ENCODE measurements at regions not wholly inside any gene's neighbourhood (a gene's known extent, or its start where the extent isn't known, plus 50 kb on each side); places are given as distances from the start of the nearest gene placed in this dataset.

- Histone ChIP-seq H3K4me1 (replicated peaks) (no peaks in the 10 kb centered on the region), H3K27me3 (replicated peaks) (no peaks in the 10 kb centered on the region), H3K4me3 (no peak overlapping the region), H3K9me3 (replicated peaks) (no peaks in the 10 kb centered on the region), H3K27ac (no peak overlapping the region), H3K36me3 (no peaks in the 10 kb centered on the region)
- DNase-seq (ENCODE audit: low read depth in 1 of 2, low spot score in 2 of 2): no peak
These were observed 343.5 kb downstream of the IDS start for GRCh38 chrX:149161435-149162088.

- Histone ChIP-seq H3K36me3 (no peaks in the 10 kb centered on the region), H3K4me1 (replicated peaks) (no peaks in the 10 kb centered on the region), H3K27ac (no peak overlapping the region), H3K4me3 (no peak overlapping the region), H3K27me3 (replicated peaks) (no peaks in the 10 kb centered on the region), H3K9me3 (replicated peaks) (no peaks in the 10 kb centered on the region)
- no peak for DNase-seq (ENCODE audit: low read depth in 1 of 2, low spot score in 2 of 2)
These were observed 347.1 kb downstream of the IDS start for GRCh38 chrX:149157976-149158375.

- DNase-seq (ENCODE audit: low read depth in 1 of 2, low spot score in 2 of 2): no peak
- no peak overlapping the region for H3K27ac ChIP-seq
- H3K27me3 ChIP-seq (replicated peaks): no peaks in the 10 kb centered on the region
These were observed 352.2 kb downstream of the IDS start for GRCh38 chrX:149152941-149153340.

GRCh38 chrX:149151805-149152757 is 353.0 kb downstream of the IDS start:
- no peak overlapping the region for H3K27ac ChIP-seq
- H3K4me1 ChIP-seq (replicated peaks): no peaks in the 10 kb centered on the region
- H3K4me3 ChIP-seq: no peak overlapping the region
- no peaks in the 10 kb centered on the region for H3K27me3 ChIP-seq (replicated peaks)
- DNase-seq (ENCODE audit: low read depth in 1 of 2, low spot score in 2 of 2): peak in 1 of 2 experiments; percentile 0
- H3K36me3 ChIP-seq: no peaks in the 10 kb centered on the region
- no peaks in the 10 kb centered on the region for H3K9me3 ChIP-seq (replicated peaks)

More at GRCh38 chrX:149152941-149153340, 352.2 kb downstream of the IDS start:
- Histone ChIP-seq H3K9me3 (replicated peaks) (no peaks in the 10 kb centered on the region), H3K36me3 (no peaks in the 10 kb centered on the region), H3K4me3 (no peak overlapping the region), H3K4me1 (replicated peaks) (no peaks in the 10 kb centered on the region)

- DNase-seq (ENCODE audit: low read depth in 1 of 2, low spot score in 2 of 2): no peak
- no peaks in the 10 kb centered on the region for H3K9me3 ChIP-seq (replicated peaks)
- H3K4me3 ChIP-seq: no peak overlapping the region
- H3K36me3 ChIP-seq: no peaks in the 10 kb centered on the region
- H3K27me3 ChIP-seq (replicated peaks): no peaks in the 10 kb centered on the region
- H3K4me1 ChIP-seq (replicated peaks): no peaks in the 10 kb centered on the region
- H3K27ac ChIP-seq: no peak overlapping the region
These were observed 359.2 kb downstream of the IDS start for GRCh38 chrX:149145845-149146285.

- no peak overlapping the region for H3K4me3 ChIP-seq
- no peaks in the 10 kb centered on the region for H3K9me3 ChIP-seq (replicated peaks)
- DNase-seq (ENCODE audit: low read depth in 1 of 2, low spot score in 2 of 2): no peak
- H3K36me3 ChIP-seq: no peaks in the 10 kb centered on the region
- no peaks in the 10 kb centered on the region for H3K4me1 ChIP-seq (replicated peaks)
- H3K27me3 ChIP-seq (replicated peaks): no peaks in the 10 kb centered on the region
- H3K27ac ChIP-seq: no peak overlapping the region
These were observed 373.3 kb downstream of the IDS start for GRCh38 chrX:149131774-149132173.

- Histone ChIP-seq H3K27ac (no peak overlapping the region), H3K4me3 (no peak overlapping the region), H3K27me3 (replicated peaks) (no peaks in the 10 kb centered on the region), H3K4me1 (replicated peaks) (no peaks in the 10 kb centered on the region), H3K36me3 (no peaks in the 10 kb centered on the region), H3K9me3 (replicated peaks) (no peaks in the 10 kb centered on the region)
- DNase-seq (ENCODE audit: low read depth in 1 of 2, low spot score in 2 of 2): no peak
These were observed 375.3 kb downstream of the IDS start for GRCh38 chrX:149129767-149130166.

GRCh38 chrX:149124526-149125108 is 380.5 kb downstream of the IDS start:
- no peaks in the 10 kb centered on the region for H3K9me3 ChIP-seq (replicated peaks)
- H3K27me3 ChIP-seq (replicated peaks): no peaks in the 10 kb centered on the region
- no peaks in the 10 kb centered on the region for H3K36me3 ChIP-seq
- H3K4me3 ChIP-seq: no peak overlapping the region
- H3K27ac ChIP-seq: no peak overlapping the region
- no peak for DNase-seq (ENCODE audit: low read depth in 1 of 2, low spot score in 2 of 2)
- H3K4me1 ChIP-seq (replicated peaks): no peaks in the 10 kb centered on the region

- Histone ChIP-seq H3K27ac (no peak overlapping the region), H3K27me3 (replicated peaks) (no peaks in the 10 kb centered on the region), H3K4me1 (replicated peaks) (no peaks in the 10 kb centered on the region), H3K9me3 (replicated peaks) (no peaks in the 10 kb centered on the region), H3K36me3 (no peaks in the 10 kb centered on the region), H3K4me3 (no peak overlapping the region)
- DNase-seq (ENCODE audit: low read depth in 1 of 2, low spot score in 2 of 2): no peak
These were observed 383.7 kb downstream of the IDS start for GRCh38 chrX:149121206-149121920.

GRCh38 chrX:149120459-149120858 is 384.6 kb downstream of the IDS start:
- Histone ChIP-seq H3K27me3 (replicated peaks) (no peaks in the 10 kb centered on the region), H3K9me3 (replicated peaks) (no peaks in the 10 kb centered on the region), H3K4me1 (replicated peaks) (no peaks in the 10 kb centered on the region), H3K27ac (no peak overlapping the region), H3K36me3 (no peaks in the 10 kb centered on the region), H3K4me3 (no peak overlapping the region)
- DNase-seq (ENCODE audit: low read depth in 1 of 2, low spot score in 2 of 2): no peak

- Histone ChIP-seq H3K9me3 (replicated peaks) (no peaks in the 10 kb centered on the region), H3K27ac (no peak overlapping the region), H3K4me3 (no peak overlapping the region), H3K27me3 (replicated peaks) (no peaks in the 10 kb centered on the region), H3K36me3 (no peaks in the 10 kb centered on the region), H3K4me1 (replicated peaks) (no peaks in the 10 kb centered on the region)
- DNase-seq (ENCODE audit: low read depth in 1 of 2, low spot score in 2 of 2): no peak
These were observed 390.2 kb downstream of the IDS start for GRCh38 chrX:149114874-149115273.

GRCh38 chrX:149114001-149114400 is 391.1 kb downstream of the IDS start:
- DNase-seq (ENCODE audit: low read depth in 1 of 2, low spot score in 2 of 2): no peak
- no peak overlapping the region for H3K4me3 ChIP-seq
- no peaks in the 10 kb centered on the region for H3K9me3 ChIP-seq (replicated peaks)
- H3K27ac ChIP-seq: no peak overlapping the region
- H3K27me3 ChIP-seq (replicated peaks): no peaks in the 10 kb centered on the region
- no peaks in the 10 kb centered on the region for H3K36me3 ChIP-seq
- no peaks in the 10 kb centered on the region for H3K4me1 ChIP-seq (replicated peaks)

GRCh38 chrX:149097786-149098185 is 407.3 kb downstream of the IDS start:
- Histone ChIP-seq H3K4me1 (replicated peaks) (no peaks in the 10 kb centered on the region), H3K27me3 (replicated peaks) (no peaks in the 10 kb centered on the region), H3K4me3 (no peak overlapping the region), H3K36me3 (no peaks in the 10 kb centered on the region), H3K9me3 (replicated peaks) (no peaks in the 10 kb centered on the region), H3K27ac (no peak overlapping the region)
- no peak for DNase-seq (ENCODE audit: low read depth in 1 of 2, low spot score in 2 of 2)
